Stimulated activated CD8-positive, alpha-beta memory T cell treated with anti-CD3 and anti-CD28 coated beads, Interleukin-4, amount 100 ng/mL, for 4 hours (primary cell): ENCODE measurements at regions not wholly inside any gene's neighbourhood (a gene's known extent, or its start where the extent isn't known, plus 50 kb on each side); places are given as distances from the start of the nearest gene placed in this dataset.
"Not testable (repeated sequence)": the region's sequence is repeated elsewhere in the genome, so short reads cannot be mapped to it uniquely, and the experiment has no call there.

Source experiments
- DNase-seq, 2 donors: peaks; one replicate each; pipeline ENCODE4 v3.0.0-alpha.2; 2020; ENCODE audit warnings: low read depth in 2 of 2, low spot score in 1 of 2

DNA sequence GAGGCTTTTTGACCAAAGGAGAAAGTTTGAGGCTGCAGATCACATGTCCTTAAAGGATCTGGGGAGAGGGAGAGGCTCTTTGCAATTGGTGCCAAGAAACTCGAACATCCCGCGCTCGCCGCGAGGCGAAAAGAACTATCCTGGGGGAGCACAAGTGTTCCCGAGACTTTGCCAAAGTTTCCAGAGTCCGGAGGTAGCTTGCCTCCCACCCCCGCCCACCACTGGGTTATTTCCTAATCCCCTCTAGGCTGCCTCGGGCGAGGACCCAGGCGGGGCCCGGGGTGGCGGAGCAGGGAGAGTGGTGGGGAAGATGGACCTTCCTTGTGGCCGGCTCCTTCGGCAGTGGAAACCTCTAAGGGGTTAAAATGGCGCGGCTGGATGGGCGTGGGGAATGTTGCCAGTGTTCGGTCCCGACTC is 114.5 kb downstream of the KCNRG start:
- no peak for DNase-seq

DNA sequence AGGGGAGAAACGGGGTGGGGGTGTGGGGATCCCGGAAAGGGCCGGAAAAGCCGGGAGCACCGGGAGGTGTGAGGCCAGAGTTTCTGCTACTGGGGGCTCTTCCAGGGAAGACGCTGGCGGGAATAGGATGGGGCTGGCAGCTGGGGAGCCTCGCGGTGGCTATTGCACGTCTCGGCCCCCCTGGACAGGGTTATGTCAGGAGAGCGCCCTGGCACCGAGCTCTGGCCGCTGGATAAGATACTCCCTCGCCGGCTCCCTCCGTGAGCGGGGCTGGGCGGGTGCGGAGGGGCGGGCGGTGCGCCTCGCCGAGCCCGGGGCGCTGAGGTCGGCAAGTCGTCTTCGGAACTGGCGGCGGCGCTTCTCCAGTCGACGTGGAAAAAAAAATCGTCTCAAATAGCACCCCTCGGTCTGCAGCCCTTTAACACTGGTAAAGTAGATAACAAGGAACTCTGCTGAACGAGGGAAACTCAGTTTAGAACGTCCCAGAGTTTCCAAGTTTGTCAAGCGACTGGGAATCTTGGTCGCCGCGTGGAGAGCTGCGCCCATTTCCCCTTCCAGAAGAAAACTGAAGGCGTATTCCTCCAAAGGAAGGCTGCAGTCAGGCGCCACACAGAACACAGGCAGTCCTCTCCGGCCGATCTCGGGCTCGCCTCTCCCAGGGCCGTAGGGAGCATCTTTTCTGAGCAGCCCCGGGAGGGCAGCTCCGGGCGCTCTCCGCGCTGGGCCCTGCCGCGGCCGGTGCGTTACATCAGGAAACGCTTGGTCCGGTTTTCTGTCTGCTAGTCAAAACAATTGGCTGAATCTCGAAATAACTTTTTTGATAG is 115.1 kb downstream of the KCNRG start:
- no peak for DNase-seq

DNA sequence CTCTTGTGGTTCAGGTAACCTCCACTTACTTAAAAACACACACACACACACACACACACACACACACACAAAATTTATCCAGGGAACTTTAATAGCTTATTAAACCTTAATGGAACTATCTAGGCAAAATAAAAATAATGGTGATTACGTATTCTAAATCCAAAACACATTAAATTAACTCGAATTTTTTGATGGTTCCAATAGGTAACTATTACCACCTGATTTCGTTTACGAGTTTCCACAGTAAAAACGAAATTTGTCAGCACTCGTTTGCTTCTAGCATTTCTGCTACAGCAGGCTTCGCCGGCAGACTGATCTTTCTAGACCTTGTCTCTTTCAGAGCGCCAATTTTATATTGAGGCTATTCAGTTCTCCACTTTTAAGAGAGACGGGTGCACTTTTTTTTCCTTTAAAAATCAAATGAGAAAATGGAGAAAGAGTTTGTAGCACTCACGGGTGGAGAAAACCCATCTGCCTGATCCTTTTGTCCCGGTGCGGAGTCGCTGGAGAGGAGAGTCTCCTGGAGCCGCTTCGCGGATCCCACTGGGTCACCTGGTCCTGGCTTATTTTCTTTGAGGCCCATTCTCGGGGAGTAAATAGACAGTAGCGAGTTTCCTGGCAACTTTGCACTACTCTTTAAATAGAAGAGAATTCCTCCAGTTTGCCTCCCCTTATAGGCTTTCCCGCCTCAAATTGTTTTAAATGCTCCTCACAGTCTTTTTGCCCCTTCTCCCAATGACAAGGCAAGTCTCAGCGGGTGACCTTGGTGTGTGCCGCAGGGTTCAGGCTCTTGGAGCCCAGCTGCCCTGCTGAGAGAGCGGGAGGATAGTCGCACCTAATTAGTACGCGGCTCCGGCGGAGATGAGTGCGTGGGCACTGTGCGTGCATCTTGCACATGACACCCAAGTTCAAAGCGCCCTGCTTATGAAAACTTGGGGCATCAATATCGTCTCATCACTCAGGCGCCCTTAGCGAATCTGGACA is 117.0 kb downstream of the KCNRG start:
- DNase-seq = no peak

DNA sequence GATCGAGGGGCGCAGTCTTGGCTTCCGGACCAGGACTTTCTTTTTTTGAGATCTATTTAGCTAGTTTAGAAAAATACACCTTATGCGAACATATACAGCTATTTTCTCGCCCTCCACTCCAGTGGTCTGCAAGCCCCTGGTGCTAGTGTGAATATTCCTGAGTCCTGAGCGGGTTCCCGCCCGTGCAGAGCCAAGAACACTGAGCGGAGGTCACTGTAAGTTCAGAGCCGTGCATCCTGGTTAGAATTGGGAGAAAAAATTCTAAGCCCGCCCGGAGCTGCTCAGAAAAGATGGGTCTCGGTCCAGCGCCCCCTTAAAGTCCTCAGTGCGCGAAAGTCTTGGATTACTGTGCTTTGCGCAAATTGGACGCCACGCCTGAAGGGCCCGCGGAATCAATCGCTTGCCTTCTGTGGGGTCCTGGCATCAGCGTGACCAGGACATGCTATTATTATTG is 117.7 kb downstream of the KCNRG start:
- no peak for DNase-seq

DNA sequence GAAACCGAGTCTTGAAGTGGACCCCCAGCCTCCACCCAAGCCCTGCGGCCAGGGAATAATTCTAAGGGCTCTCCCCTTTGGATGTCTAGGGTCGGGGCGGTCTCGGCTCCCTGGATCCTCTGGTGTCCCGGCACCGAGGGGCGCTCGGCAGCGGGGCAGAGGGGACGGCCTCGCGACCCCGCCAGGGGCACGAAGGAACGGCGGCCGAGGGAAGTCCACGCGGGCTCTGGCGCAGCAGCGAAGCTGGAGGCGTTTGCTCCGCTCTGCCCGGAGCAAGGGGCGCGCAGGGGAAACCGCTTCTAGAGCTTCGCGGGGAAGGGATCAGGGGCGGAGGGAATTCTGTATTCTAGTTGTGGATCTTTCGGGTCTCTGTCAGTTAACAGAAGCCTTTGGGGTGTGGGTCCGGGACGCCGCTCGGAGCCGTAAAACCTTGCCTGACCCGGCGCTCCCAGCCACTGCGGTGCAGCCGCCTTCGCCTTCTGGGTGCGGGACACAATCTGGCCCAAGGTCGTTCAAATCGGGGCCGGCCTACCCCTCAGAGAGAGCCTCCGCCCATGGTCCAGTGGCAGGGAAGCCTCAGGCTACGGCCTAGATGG is 118.2 kb downstream of the KCNRG start:
- no peak for DNase-seq

DNA sequence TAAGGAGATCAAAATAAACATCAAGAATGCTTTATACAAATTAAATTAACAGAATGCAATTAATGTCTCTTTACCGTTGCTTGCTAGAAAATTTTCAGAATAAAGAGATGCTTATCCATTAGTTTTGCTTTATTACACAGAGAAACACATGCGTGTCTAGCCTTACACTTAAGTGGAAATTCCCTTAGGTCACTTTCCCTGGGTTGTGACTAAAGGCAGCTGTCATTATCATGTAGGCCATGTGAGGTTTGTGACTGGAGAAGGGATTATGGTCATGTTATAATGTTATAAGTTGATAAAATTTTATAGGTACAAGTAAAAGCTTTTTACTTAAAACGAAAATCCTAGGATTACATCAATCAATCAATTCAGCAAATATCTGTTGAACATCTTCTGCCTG is 121.0 kb downstream of the KCNRG start:
- DNase-seq = no peak

DNA sequence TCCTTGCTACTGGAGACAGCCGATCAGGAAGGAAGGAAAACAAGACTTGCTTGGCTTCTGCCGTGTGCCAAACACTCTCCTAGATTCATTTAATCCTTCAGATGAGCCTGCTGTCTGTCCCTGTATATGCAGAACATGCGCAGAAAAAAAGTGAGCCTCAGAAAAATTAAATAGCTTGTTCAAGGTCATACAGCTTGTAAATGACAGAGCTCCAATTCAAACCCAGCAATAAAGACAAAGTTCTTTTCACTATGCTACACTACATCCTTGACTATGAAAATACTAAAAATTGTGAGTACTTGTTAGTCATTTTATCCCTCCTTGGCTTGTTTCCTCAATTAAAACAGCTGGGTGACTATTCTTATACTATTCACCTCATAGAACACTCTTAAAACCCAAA is 121.4 kb downstream of the KCNRG start:
- DNase-seq = no peak

DNA sequence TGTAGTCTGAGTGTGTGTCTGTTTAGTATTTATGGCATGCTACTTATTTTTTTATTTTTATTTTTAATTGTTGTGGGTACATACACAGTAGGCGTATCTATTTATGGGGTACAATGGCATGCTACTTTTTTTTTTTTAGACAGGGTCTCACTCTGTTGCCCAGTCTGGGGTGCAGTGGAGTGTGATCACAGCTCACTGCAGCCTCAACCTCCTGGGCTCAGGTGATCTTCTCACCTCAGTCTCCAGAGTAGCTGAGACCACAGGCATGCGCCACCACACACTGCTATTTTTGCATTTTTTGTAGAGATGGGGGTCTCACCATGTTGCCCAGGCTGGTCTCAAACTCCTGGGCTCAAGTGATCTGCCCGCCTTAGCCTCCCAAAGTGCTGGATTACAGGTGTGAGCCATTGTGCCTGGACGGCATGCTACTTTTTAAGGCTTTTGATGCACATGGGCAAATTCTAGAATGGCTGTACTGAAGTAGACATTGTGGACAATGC is 124.2 kb downstream of the KCNRG start:
- not testable (repeated sequence) for DNase-seq

DNA sequence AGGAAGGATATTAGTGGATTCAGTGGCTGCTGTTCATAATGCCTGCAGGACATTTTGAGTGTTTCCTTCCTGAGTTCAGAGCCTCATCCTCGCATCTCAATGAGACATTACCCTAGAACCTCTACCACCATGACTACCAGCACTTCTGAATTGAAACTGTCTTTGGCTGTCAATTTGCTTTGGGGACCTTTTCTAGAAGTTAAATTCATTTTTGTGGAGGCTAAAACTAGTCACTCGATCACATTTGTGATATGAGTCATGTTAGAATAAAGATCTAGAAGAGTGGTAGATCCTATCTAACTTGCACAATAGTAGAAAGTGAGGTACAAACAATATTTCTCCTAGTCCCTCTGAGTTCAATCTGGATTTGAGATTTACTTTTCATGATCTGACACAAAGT is 124.9 kb downstream of the KCNRG start:
- DNase-seq = no peak

DNA sequence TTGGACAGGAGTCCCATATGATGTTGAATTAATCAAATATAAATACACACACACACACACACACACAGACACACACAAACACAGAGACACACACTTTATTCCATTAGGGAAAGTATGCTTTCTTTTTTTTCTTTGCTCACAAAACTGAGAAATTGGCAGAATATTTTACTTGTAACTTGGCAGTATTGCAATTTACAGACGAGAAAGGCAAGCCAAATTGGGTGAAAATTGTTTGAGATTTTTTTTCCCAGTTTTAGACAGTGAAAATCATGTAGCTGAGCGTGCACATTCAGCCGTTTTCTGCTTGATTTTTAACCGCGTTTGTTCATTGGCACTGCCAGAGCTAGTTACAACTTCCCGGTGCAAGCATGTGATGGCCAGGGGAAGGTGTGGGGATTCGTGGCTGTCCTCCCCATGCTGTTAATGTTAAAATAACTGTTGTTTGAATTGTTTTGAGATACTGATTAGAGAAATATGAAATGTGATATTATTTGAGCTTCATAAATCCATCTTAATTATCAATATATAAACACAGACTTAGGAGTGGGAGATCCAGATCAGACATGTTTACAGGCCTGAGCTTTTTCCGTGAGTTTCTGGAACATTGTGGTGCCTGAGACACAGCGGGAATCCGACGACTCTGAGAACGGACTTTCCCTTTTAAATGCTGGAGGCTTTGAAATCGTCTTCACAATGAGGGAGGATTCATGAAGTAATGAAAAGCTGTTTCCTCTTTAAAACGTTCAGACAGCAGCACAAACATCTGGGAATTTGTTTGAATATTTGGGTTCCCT is 125.5 kb downstream of the KCNRG start:
- no peak for DNase-seq

DNA sequence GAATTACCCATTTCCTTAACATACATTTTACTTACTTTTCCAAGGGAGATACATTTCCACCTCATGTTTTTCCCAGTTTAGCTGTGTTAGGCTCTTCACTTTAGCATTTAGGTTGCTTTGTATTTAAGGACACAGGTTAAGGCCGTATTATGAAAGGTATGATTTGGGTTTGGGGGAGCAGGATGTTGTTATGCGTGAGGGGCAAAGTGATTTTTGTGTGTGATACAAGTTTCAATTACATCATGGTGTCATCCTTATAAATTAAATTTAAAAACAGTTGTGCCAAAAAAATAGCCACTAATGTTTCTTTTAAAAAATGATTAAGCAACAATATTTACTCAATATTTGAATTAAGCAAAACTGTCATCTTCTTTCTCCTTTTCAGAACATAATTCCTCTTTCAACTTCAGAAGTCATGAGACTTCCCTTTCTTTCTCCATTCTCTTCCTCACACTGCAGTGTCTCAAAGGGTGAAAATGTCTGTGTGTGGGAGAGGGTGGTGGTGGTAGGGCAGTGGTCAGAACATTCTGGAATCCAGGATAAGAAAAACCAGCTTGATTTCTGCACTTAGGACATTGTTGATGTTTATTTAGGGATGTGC is 126.2 kb downstream of the KCNRG start:
- no peak for DNase-seq

DNA sequence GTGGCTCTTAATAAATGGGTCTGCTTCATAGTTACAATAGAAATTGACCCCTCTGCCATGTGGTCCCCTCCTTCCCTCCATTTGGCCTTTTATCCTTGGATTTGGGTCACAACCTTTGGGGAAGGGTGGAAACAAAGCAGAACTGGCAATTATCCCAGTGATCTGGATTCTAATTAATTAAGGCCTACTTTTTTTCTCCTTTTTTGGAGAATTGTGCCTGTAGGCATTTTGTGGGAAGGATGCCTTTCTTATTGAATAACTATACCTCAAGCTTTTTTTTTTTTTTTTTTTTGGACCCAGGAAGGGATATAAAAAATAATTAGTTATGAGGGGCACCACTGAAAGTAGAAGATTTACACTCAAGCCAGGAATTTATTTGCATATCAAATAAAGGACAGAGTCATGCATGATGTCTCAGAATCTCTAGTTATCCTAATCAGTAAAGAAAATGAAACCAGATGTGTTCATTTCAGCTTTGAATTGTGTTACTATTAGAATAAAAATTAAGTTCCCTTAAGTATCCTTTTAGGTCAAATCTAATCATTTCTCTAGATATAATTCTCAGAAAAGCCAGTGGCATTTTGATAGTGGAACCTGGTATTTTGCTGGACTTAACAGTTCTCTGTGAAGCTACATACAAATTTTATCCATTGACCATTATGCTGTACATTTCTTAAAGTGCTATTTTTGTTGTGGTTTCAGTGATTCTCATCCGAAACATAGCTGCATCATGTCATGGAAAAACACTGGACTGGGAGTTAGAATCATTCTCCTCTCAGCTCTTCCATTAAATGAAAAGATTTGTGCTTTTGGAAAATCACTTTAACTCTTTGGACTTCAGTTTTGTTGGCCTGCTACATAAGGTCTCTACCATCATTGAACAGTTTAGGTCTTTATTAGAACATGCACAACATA is 129.3 kb downstream of the KCNRG start:
- DNase-seq = no peak

DNA sequence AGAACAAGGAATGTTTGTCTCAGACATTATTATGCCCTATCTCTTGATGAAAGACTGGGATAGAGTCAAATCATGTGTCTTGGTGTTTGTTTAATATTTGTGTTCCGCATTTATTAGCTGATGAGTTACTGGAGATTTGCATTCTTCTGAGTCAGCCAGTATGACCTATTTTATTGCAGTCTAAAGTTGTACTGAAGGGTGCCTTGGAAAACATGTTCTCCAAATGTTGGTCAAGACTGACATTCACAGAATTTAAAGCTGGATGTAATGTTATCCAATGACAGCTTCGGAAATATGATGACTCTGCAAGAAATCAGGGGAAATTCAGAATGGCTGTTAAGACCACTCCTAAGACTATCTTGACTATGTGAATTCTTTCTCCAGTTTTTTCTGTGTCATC is 134.0 kb downstream of the KCNRG start:
- DNase-seq = no peak

DNA sequence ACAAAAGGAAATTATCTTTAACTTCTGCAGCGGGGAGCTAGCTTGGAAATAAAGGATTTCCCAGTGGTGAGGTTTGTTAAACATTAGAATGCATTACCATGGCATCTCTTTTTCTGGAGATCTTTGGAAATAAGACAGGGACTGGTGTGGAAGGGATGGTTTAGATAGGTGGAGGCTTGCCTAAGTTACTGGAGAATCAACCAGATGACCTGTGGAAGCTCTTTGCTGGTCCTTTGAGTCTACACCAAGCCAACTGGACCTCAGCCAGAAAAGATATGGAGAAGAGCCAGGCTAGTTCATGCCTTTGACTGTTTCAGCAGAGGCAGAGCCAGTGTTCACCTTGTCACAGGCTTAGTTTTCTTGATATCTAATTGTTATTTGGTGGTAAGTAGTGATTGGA is 134.7 kb downstream of the KCNRG start:
- no peak for DNase-seq

DNA sequence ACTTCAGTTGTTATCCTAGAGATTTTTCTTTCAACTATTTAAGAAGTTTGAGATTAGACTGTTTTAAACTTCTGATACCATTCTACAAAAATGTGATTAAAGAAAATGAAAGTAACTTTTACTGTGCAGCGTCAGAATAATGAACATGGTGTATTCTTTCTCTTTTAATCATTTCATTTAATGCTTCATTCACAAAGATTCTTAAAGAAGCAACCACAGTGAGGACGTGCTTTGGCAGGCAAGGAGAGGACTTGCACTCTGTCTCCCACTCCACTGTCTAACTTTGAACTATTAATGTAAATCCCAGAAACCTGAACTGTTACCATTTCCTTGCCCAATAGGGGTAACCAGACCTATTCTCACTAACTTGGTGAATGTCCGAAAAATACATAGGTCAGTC is 137.0 kb downstream of the KCNRG start:
- DNase-seq = no peak

DNA sequence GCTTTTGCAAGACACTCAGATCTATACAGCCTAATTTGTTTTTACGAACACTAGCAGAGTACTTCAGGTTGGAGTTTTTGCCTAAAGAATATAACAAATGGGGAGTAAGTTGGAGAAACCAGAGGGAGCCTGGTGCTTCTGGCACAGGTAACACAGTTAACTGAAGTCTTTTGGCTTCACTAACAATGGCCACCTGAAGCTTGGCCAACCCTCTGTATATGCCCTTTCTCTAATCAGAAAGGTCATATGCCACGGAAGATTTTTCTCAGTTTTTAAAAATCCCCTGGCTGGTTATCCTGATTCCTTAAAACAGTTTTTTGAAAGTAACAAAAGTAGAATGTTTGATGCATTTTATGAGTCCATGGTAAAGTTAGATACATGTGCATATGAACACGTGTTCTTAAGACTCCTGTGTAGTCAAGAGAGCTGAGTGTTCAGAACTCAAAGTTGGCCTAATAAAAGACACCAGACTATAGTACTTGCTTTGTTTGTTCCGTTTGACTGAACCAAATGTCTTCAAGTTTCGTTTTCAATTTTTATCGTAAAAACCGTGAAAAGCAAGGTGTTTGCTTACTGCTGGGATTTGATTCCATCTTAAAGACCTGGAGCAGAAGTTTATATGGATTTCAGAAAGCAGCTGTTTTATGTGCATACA is 137.5 kb downstream of the KCNRG start:
- no peak for DNase-seq

DNA sequence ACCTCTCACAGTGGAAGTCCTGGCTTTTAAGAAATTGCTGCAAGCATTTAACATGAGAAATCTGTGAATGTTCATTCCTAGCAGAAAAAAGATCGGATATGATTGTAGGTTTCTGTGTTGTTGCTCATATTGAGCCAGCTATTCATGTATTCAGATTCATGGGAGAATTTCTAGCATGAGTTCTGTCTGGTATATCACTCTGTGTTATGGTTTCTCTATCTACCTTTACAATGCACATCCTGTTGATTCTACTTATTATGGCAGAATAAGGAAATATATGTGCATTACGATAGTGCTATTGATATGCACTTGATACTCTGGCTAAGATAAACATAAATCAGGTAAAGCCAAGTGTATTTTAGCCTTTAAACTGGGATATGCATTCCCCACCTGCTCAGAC is 138.2 kb downstream of the KCNRG start:
- DNase-seq = no peak

DNA sequence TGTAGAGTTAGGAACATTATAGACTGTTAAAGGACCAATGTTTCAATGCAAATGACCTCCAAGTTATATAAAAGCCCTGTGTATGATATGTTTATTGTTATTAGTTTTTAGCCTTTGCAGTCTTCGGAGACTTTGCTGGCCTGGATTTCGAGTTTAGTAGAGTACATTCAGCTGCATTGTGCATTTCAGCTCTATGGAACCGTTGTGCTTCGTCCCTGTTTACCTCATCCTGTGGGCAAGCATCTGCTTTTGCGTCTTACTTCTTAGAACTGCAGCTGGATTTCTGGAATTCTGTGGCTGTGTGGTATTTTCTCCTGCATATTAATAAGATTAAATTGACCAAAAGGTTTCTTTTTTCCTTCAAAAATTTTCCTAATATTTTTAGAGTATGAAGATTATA is 138.6 kb downstream of the KCNRG start:
- DNase-seq = no peak

DNA sequence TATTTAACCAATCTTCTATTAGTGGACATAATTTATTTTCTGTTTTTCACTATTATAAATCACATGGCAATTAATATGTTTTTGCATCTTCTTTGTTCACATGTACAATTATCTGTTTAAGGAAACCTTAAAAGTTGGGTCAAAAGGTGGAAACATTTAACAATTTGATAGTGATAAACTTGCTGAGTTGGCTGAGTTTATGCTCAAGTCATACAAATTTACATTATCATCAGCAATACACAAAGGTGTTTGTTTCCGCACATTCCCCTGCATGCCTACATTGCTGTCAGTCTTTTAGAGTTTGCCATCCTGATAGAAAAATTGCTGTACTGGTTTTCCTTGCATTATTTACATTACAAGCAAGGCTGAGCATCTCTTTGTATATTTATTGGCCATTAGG is 139.5 kb downstream of the KCNRG start:
- DNase-seq = no peak
